ENCODE measurements at regions not wholly inside any gene's neighbourhood (a gene's known extent, or its start where the extent isn't known, plus 50 kb on each side); places are given as distances from the start of the nearest gene placed in this dataset.

GRCh38 chr13:85362980-85363379 lies 436.2 kb downstream of the SLITRK6 start:
- no TSS peak for BruUV-seq (replicated peaks)
- Histone ChIP-seq H2AK5ac (ENCODE audit: low read depth, low read length) (no peak overlapping the region), H3K4me1 (ENCODE audit: control insufficient read depth, insufficient read depth, low read length) (no peaks in the 10 kb centered on the region), H3K27ac (ENCODE audit: insufficient read depth, low read length) (no peak overlapping the region), H3K9me1 (ENCODE audit: insufficient read depth, low read length) (no peaks in the 10 kb centered on the region), H2BK20ac (ENCODE audit: low read depth, low read length) (no peak overlapping the region), H3K56ac (ENCODE audit: extremely low read depth, insufficient read depth, low read length) (no peak overlapping the region), H3K27me3 (ENCODE audit: control insufficient read depth, insufficient read depth, low read length) (no peaks in the 10 kb centered on the region), H3K14ac (replicated peaks; ENCODE audit: low read depth, low read length) (no peak overlapping the region), H3K4me3 (ENCODE audit: insufficient read depth, low read depth, low read length) (no peak overlapping the region), H4K5ac (ENCODE audit: low read depth, low read length) (no peak overlapping the region), H4K91ac (ENCODE audit: insufficient read depth, low read depth, low read length) (no peak overlapping the region), H3K18ac (ENCODE audit: low read depth, low read length) (no peak overlapping the region), H2AFZ (replicated peaks; ENCODE audit: low read length, poor library complexity) (no peak overlapping the region), H3K79me1 (ENCODE audit: low read depth in 1 of 2, low read length in 2 of 2) (no peaks in the 10 kb centered on the region), H2BK5ac (ENCODE audit: low read depth, low read length, poor library complexity, severe bottlenecking) (no peak overlapping the region), H2BK15ac (ENCODE audit: low read depth, low read length) (no peak overlapping the region), H3K23ac (ENCODE audit: low read depth, low read length) (no peak overlapping the region), H4K8ac (ENCODE audit: low read depth in 2 of 2, low read length in 2 of 2) (no peak overlapping the region), H3K4ac (ENCODE audit: low read depth, low read length) (no peak overlapping the region), H3K36me3 (ENCODE audit: control insufficient read depth, insufficient read depth, low read length) (no peaks in the 10 kb centered on the region), H2AK9ac (replicated peaks; ENCODE audit: low read depth, low read length, poor library complexity) (no peak overlapping the region), H2BK120ac (ENCODE audit: low read depth, low read length) (no peak overlapping the region), H3K4me2 (ENCODE audit: low read depth, low read length) (no peak overlapping the region), H3K9ac (ENCODE audit: low read depth, low read length) (no peak overlapping the region), H3K9me3 (ENCODE audit: control insufficient read depth, insufficient read depth, low read length) (no peaks in the 10 kb centered on the region), H4K20me1 (ENCODE audit: insufficient read depth, low read length) (no peaks in the 10 kb centered on the region)
- in situ Hi-C loops (cut with MboI; ENCODE audit: low sequenced_read_pairs) (no loop called here), intact Hi-C loops (cut with micrococcal nuclease) (no loop called here), dilution Hi-C loops (cut with HindIII; ENCODE audit: low sequenced_read_pairs, unreplicated experiment) (no loop called here)
- TF ChIP-seq POLR2A (IDR thresholded peaks at IDR 0.05; ENCODE audit: low read depth, low read length) (no peak), RFX5 (IDR thresholded peaks at IDR 0.05; ENCODE audit: low read depth, low read length) (no peak), ELK1 (IDR thresholded peaks at IDR 0.05; ENCODE audit: borderline replicate concordance, low read depth, low read length) (no peak), RCOR1 (IDR thresholded peaks at IDR 0.05; ENCODE audit: insufficient replicate concordance, low read length) (no peak), USF2 (IDR thresholded peaks at IDR 0.05; ENCODE audit: low read depth, low read length) (no peak), SMC3 (IDR thresholded peaks at IDR 0.05; ENCODE audit: low read depth, low read length) (no peak), RAD21 (IDR thresholded peaks at IDR 0.05; ENCODE audit: low read length) (no peak), CHD1 (IDR thresholded peaks at IDR 0.05; ENCODE audit: low read depth, low read length) (no peak), MAFK (IDR thresholded peaks at IDR 0.05; ENCODE audit: low read depth, low read length) (no peak), MAZ (IDR thresholded peaks at IDR 0.05; ENCODE audit: borderline replicate concordance, low read depth, low read length) (no peak), CEBPB (IDR thresholded peaks at IDR 0.05; ENCODE audit: low read depth, low read length) (no peak), MXI1 (IDR thresholded peaks at IDR 0.05; ENCODE audit: borderline replicate concordance, low read depth, low read length) (no peak), FOS (IDR thresholded peaks at IDR 0.05; ENCODE audit: low read depth, low read length) (no peak), CTCF (conservative IDR thresholded peaks at IDR 0.05; ENCODE audit: low read depth, low read length) (no peak), NFE2L2 (IDR thresholded peaks at IDR 0.05; ENCODE audit: low read depth, low read length) (no peak), BHLHE40 (IDR thresholded peaks at IDR 0.05; ENCODE audit: low read depth, low read length) (no peak)
- ChIA-PET POLR2A (ENCODE audit: unreplicated experiment) (no interaction called here), CTCF (no interaction called here)
- ATAC-seq (ENCODE audit: low read depth): no peak
- no peak for DNase-seq
- WGBS, 2 experiments (ENCODE audit: extremely low coverage in 2 of 2, insufficient read length in 1 of 2): no CpG with 5 or more reads among the region's 29 CpGs

All from IMR-90 (cell line).